SK-N-MC (cell line): ENCODE measurements at regions not wholly inside any gene's neighbourhood (a gene's known extent, or its start where the extent isn't known, plus 50 kb on each side); places are given as distances from the start of the nearest gene placed in this dataset.

Experiments
- EZH2 ChIP-seq: fragments of 200-600 bp; sonication (generic); IDR thresholded peaks from one replicate; pipeline ENCODE4 v1.6.1; 2017; ENCODE audit warnings: antibody characterized with exemption
- FOXP2 ChIP-seq: optimal IDR thresholded peaks from 2 replicates; pipeline ENCODE3; 2011; ENCODE audit warnings: mild to moderate bottlenecking, moderate library complexity; ENCODE audit not compliant: insufficient read depth; ENCODE audit errors: extremely low read length, control extremely low read depth
- POLR2AphosphoS5 ChIP-seq: IDR thresholded peaks from 2 replicates; pipeline ENCODE4 v1.6.1; 2012; ENCODE audit warnings: mild to moderate bottlenecking, low read depth, low read length, borderline replicate concordance

GRCh38 chr3:144743225-144743668, 771.6 kb downstream of the DIPK2A start:
- TF ChIP-seq POLR2AphosphoS5 (no peak), EZH2 (no peak), FOXP2 (no peak)
